22Rv1 (cell line): ENCODE measurements at regions not wholly inside any gene's neighbourhood (a gene's known extent, or its start where the extent isn't known, plus 50 kb on each side); places are given as distances from the start of the nearest gene placed in this dataset.

ENCODE experiments used
- H3K27ac ChIP-seq: fragments of 450-650 bp; 2 replicates; pipeline ENCODE4 v1.5.1; 2017
- ZFX ChIP-seq: fragments of 450-650 bp; IDR thresholded peaks from 2 replicates; pipeline ENCODE4 v1.6.1; 2017; ENCODE audit warnings: antibody characterized with exemption, borderline replicate concordance
- TF ChIP-seq, protein P1 (sequence below): fragments of 450-650 bp; IDR thresholded peaks from 2 replicates; pipeline ENCODE4 v1.5.1; 2017; ENCODE audit warnings: mild to moderate bottlenecking

DNA sequence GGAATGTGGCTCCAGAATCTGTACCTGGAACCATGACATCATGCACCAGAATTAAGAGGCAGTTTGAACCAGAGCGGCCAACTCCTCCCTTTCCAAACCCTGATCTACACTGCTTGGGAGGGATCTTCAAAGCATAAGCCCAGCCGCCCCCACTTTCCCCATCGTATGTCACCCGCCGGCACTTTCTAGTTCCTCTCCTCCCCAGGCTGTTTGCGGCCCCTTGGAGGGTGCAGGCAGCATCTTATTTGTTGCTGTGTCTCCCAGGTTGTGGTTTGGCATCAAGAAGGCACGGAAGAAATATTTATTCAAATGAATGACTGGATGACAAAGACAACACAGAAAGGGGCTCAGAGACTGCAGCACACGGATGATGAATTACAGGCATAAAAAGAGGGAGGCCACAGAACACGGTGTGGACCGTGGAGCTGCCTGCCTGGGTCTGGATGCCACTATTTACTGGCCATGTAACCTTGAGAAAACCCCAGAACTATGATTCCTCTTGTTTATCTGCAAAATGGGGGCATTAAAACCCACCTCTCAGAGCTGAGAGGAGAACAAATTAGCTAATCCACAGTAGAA is 305.8 kb downstream of the EIPR1 start:
- no peak for TF ChIP-seq ZFX
- TF ChIP-seq, protein P1, sequence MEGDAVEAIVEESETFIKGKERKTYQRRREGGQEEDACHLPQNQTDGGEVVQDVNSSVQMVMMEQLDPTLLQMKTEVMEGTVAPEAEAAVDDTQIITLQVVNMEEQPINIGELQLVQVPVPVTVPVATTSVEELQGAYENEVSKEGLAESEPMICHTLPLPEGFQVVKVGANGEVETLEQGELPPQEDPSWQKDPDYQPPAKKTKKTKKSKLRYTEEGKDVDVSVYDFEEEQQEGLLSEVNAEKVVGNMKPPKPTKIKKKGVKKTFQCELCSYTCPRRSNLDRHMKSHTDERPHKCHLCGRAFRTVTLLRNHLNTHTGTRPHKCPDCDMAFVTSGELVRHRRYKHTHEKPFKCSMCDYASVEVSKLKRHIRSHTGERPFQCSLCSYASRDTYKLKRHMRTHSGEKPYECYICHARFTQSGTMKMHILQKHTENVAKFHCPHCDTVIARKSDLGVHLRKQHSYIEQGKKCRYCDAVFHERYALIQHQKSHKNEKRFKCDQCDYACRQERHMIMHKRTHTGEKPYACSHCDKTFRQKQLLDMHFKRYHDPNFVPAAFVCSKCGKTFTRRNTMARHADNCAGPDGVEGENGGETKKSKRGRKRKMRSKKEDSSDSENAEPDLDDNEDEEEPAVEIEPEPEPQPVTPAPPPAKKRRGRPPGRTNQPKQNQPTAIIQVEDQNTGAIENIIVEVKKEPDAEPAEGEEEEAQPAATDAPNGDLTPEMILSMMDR: no peak
- no peak overlapping the region for H3K27ac ChIP-seq

DNA sequence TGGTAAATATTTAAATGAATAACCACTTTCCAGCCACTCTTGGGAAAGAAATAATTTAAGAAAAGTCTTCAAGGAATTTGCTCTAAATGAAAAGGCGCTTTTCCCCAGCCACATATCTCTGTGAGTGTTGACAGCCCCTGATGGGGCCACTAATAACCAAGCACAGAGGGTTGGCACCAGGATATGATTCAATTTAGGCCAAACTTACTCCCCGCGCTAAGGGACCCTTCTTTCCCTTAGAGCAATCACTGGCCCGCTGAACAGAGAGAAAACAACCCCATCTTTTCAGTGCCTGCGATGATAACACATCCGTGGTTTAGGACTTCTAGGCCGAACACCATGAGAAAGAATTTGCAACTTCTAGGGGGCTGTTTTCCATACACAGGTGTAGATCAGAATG is 310.8 kb downstream of the EIPR1 start:
- no peak for TF ChIP-seq ZFX
- TF ChIP-seq, protein P1: no peak
- no peak overlapping the region for H3K27ac ChIP-seq

GRCh38 chr2:3065928-3066327 is 311.7 kb downstream of the EIPR1 start:
- no peak overlapping the region for H3K27ac ChIP-seq
- TF ChIP-seq, protein P1: no peak
- no peak for TF ChIP-seq ZFX

DNA sequence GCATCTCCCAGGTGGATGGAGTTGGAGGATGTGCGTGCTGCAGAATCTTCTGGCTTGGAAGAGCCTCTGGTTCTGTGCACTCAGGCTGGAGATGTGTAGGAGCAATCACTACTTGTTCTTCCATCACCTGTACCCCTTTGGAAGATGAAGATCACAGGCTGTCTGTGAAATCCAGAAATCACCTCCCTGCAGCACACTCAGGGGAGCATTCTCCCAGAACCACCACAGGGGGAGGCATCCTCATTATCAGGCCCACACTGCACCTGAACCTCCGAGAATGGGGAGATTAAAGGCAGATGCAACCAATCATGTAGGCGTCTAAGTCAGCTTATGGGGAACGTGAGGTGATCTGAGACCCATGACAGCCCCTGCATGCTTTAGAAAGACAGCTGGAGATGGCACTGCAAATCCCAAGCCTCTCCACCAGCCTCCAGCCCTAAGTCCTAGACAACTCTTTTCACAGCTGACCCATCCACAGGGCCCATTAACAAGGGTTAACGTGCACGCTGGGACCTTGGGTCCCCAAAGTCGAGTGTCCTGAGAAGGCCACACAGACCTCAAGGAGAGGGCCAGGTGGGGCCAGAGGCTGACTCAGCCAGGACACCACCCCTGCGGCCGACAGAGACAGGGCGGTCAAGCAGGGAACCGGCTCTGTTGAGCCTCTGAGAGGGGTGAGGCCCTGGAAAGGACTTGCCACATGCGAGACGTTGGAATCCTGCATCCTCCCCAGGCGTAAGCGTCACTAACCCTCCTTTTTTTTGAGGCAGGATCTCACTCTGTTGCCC is 314.9 kb downstream of the EIPR1 start:
- TF ChIP-seq ZFX: no peak
- TF ChIP-seq, protein P1: no peak
- H3K27ac ChIP-seq: no peak overlapping the region

- TF ChIP-seq ZFX: no peak
- TF ChIP-seq, protein P1: no peak
- no peak overlapping the region for H3K27ac ChIP-seq
These were observed 317.6 kb downstream of the EIPR1 start for GRCh38 chr2:3060049-3060448.

- H3K27ac ChIP-seq: no peak overlapping the region
- TF ChIP-seq ZFX: no peak
- TF ChIP-seq, protein P1: no peak
These were observed 318.3 kb downstream of the EIPR1 start for GRCh38 chr2:3059141-3059925.
